GM21360 (cell line): ENCODE measurements at regions not wholly inside any gene's neighbourhood (a gene's known extent, or its start where the extent isn't known, plus 50 kb on each side); places are given as distances from the start of the nearest gene placed in this dataset.

ENCODE experiments used
- ATAC-seq: cut with Tn5 transposase; IDR thresholded peaks from one replicate; pipeline ENCODE4 v1.9.1; 2021; ENCODE audit warnings: mild to moderate bottlenecking, moderate library complexity; ENCODE audit not compliant: unreplicated experiment

DNA sequence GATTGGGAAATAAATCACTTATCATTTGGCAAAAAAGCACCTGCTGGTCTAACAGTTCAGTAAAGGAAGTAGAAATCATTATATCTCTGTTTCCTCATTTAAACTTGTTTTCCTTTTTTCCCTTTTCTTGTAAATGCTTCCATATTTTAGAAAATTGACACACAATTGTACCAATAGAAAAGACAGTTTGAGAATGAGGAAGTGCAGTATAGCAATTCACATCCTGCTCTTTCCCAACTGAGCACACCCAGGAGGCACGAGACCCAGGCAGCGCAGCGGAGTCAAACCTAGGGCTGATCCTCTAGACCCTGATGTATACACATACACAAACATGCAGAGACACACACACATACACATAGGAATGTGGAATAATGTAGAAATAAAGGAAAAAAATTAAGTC is 74.8 kb upstream of the PACRGL start:
- no peak for ATAC-seq

GRCh38 chr4:20626326-20627005 is 73.8 kb upstream of the PACRGL start:
- ATAC-seq = no peak

- ATAC-seq = no peak
Measured at GRCh38 chr4:20627866-20628265, 72.4 kb upstream of the PACRGL start.

- ATAC-seq = no peak
Measured at GRCh38 chr4:20629186-20630106, 70.8 kb upstream of the PACRGL start.

DNA sequence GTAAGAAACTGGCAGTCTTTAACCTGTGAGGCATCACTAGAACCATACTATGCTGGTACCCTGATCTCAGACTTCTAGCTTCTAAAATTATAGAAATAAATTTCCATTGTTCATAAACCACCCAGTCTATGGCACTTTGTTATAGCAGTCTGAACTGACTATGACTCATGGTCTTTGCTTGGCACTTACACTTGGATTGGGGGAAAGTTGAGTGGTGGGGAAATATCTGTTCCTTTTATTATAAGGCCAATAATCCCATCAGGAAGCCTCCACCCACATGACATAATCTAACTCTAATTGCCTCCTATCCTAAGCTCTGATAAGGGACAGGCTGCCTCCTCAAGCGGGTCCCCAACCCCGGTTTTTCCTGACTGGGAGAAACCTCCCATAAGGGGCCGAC is 61.4 kb upstream of the PACRGL start:
- ATAC-seq = no peak

DNA sequence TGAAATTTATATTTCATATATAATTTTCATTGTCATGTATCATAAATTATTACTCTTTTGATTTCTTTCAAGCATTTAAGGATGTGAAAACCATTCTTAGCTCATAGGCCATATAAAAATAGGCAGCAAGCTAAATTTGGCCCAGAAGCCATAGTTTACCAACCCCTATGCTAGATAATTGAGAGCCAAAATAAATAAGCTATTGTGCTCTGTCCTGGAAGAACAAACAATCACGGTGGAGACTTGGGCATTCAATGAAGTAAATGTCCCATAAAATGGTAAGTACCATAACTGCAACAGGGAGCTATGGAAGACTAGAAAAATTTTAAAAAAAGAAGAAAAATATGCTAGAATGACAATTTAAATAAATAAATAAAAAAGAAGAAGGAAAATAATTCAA is 60.9 kb upstream of the PACRGL start:
- no peak for ATAC-seq

- no peak for ATAC-seq
Measured at GRCh38 chr4:20640989-20641388, 59.3 kb upstream of the PACRGL start.

GRCh38 chr4:20641976-20642375 is 58.3 kb upstream of the PACRGL start:
- no peak for ATAC-seq

- ATAC-seq = no peak
Measured at GRCh38 chr4:20643631-20644030, 56.6 kb upstream of the PACRGL start.

DNA sequence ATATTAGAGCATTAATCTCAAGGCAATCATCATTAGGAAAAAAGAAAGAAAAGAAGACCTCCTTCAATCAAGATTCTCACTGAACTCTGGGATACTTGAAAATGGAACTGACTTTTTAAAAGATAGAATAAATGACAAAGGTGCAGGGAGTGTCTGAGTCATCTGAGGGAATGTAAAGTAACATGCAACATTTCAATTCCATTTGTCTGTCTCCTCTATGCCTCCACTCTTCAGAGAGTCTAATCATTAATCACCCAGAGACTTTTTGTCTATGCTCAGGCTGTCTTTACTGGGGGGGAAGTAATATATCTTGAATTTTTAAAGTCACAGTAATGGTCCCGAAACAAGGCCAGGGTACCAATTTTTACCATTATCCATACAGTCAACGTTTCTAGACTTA is 55.0 kb upstream of the PACRGL start:
- ATAC-seq = no peak

GRCh38 chr4:20646287-20646686 is 54.0 kb upstream of the PACRGL start:
- ATAC-seq = no peak
